LNCAP (cell line): ENCODE measurements at regions not wholly inside any gene's neighbourhood (a gene's known extent, or its start where the extent isn't known, plus 50 kb on each side); places are given as distances from the start of the nearest gene placed in this dataset.

Source experiments
- CTCF ChIP-seq: fragments of 450-650 bp; IDR thresholded peaks from 2 replicates; pipeline ENCODE4 v1.5.1; 2017; ENCODE audit warnings: mild to moderate bottlenecking

- TF ChIP-seq CTCF, result no peak
Measured at GRCh38 chr17:70296456-70296855, 127.1 kb downstream of the KCNJ2 start.

GRCh38 chr17:70297397-70297796 is 128.1 kb downstream of the KCNJ2 start:
- TF ChIP-seq CTCF, result no peak

GRCh38 chr17:70298929-70299531 is 129.7 kb downstream of the KCNJ2 start:
- no peak for TF ChIP-seq CTCF

- no peak for TF ChIP-seq CTCF
Measured at GRCh38 chr17:70307430-70308225, 138.3 kb downstream of the KCNJ2 start.

- no peak for TF ChIP-seq CTCF
Measured at GRCh38 chr17:70308618-70309017, 139.3 kb downstream of the KCNJ2 start.

- no peak for TF ChIP-seq CTCF
Measured at GRCh38 chr17:70310221-70310672, 140.9 kb downstream of the KCNJ2 start.

GRCh38 chr17:70313086-70313852 is 143.9 kb downstream of the KCNJ2 start:
- no peak for TF ChIP-seq CTCF
